Small intestine (tissue), 7 donors: ENCODE measurements at regions not wholly inside any gene's neighbourhood (a gene's known extent, or its start where the extent isn't known, plus 50 kb on each side); places are given as distances from the start of the nearest gene placed in this dataset.
"Not testable (repeated sequence)": the region's sequence is repeated elsewhere in the genome, so short reads cannot be mapped to it uniquely, and the experiment has no call there.

Experiments
- DNase-seq, 2 donors: peaks; one replicate each; pipeline versions ENCODE4 v3.0.0 to v3.0.0-alpha.2; 2013
- FAIRE-seq: peaks from 2 replicates; lab custom pipeline; 2012; peaks lifted over from hg19 to GRCh38; lab: Jason Lieb, UNC
- H3K27ac ChIP-seq, 3 donors: one replicate each; pipeline ENCODE4 v1.5.1; 2013; ENCODE audit warnings: low read length in 2 of 3, mild to moderate bottlenecking in 2 of 3, control low read depth in 1 of 3, inconsistent platforms in 1 of 3, low read depth in 1 of 3, moderate library complexity in 1 of 3
- H3K27me3 ChIP-seq, 3 donors: one replicate each; pipeline ENCODE4 v1.6.1; 2013; ENCODE audit warnings: low read length in 3 of 3, inconsistent platforms in 1 of 3; ENCODE audit not compliant: control insufficient read depth in 3 of 3, insufficient read depth in 3 of 3
- H3K36me3 ChIP-seq, 3 donors: one replicate each; pipeline ENCODE4 v1.6.1; 2013; ENCODE audit warnings: low read length in 3 of 3, inconsistent platforms in 1 of 3, low read depth in 1 of 3, mild to moderate bottlenecking in 1 of 3, moderate library complexity in 1 of 3; ENCODE audit not compliant: control insufficient read depth in 3 of 3, insufficient read depth in 2 of 3
- H3K4me1 ChIP-seq, 3 donors: one replicate each; pipeline ENCODE4 v1.6.1; 2013; ENCODE audit warnings: low read length in 2 of 3, inconsistent platforms in 1 of 3, low read depth in 1 of 3, mild to moderate bottlenecking in 1 of 3, moderate library complexity in 1 of 3; ENCODE audit not compliant: control insufficient read depth in 3 of 3, insufficient read depth in 2 of 3
- H3K4me3 ChIP-seq, 3 donors: one replicate each; pipeline ENCODE4 v1.5.1; 2013; ENCODE audit warnings: low read length in 3 of 3, control low read depth in 1 of 3, inconsistent platforms in 1 of 3, low read depth in 1 of 3, mild to moderate bottlenecking in 1 of 3, moderate library complexity in 1 of 3
- H3K9me3 ChIP-seq, 2 donors: one replicate each; pipeline ENCODE4 v1.6.1; 2013; ENCODE audit warnings: low read depth in 1 of 2, low read length in 1 of 2; ENCODE audit not compliant: control insufficient read depth in 2 of 2, insufficient read depth in 1 of 2
- WGBS, 3 donors: extraction: QIAGEN DNeasy Blood & Tissue Kit; methylation state at CpG; one replicate each; pipeline ENCODE4 v1.1.7; 2013; 5-methylcytosine and 5-hydroxymethylcytosine counted together
- donor health status: healthy with polysubstance abuse.
- donor health status: control.
- donor health status: control.
- donor health status: Bipolar disorder and iron deficiency.
- donor health status: healthy.

GRCh38 chr17:20934288-20934687 lies 108.5 kb downstream of the USP22 start:
- no peaks in the 10 kb centered on the region for H3K4me1 ChIP-seq
- H3K9me3 ChIP-seq: no peaks in the 10 kb centered on the region
- no peak overlapping the region for H3K27ac ChIP-seq
- H3K36me3 ChIP-seq: no peaks in the 10 kb centered on the region
- H3K27me3 ChIP-seq: no peaks in the 10 kb centered on the region
- FAIRE-seq: no peak
- DNase-seq: no peak
- no peak overlapping the region for H3K4me3 ChIP-seq

- no peak for DNase-seq
- FAIRE-seq: no peak
- H3K27ac ChIP-seq: no peak overlapping the region
- H3K4me1 ChIP-seq: no peaks in the 10 kb centered on the region
- H3K36me3 ChIP-seq: no peaks in the 10 kb centered on the region
- WGBS, 3 donors: 33 to 45% (median 41%) methylated on average over 2 of the region's 2 CpGs
- no peaks in the 10 kb centered on the region for H3K27me3 ChIP-seq
- H3K4me3 ChIP-seq: no peak overlapping the region
- H3K9me3 ChIP-seq: no peaks in the 10 kb centered on the region
Observed at GRCh38 chr17:20935740-20936139, 107.1 kb downstream of the USP22 start.

GRCh38 chr17:20938244-20938643 lies 104.6 kb downstream of the USP22 start:
- H3K4me3 ChIP-seq: no peak overlapping the region
- no peak overlapping the region for H3K27ac ChIP-seq
- DNase-seq: no peak
- H3K4me1 ChIP-seq: no peaks in the 10 kb centered on the region
- no peaks in the 10 kb centered on the region for H3K36me3 ChIP-seq
- no peaks in the 10 kb centered on the region for H3K9me3 ChIP-seq
- H3K27me3 ChIP-seq: no peaks in the 10 kb centered on the region
- FAIRE-seq: no peak
- 90 to 95% (median 93%) methylated on average over 15 of the region's 15 CpGs for WGBS, 3 donors

GRCh38 chr17:20938988-20939615 lies 103.7 kb downstream of the USP22 start:
- DNase-seq (no peak), FAIRE-seq (no peak)
- no peak overlapping the region for H3K4me3 ChIP-seq
- H3K27ac ChIP-seq: no peak overlapping the region
- no peaks in the 10 kb centered on the region for H3K9me3 ChIP-seq
- no peaks in the 10 kb centered on the region for H3K27me3 ChIP-seq
- H3K36me3 ChIP-seq: no peaks in the 10 kb centered on the region
- H3K4me1 ChIP-seq: no peaks in the 10 kb centered on the region

- H3K4me3 ChIP-seq: no peak overlapping the region
- no peaks in the 10 kb centered on the region for H3K36me3 ChIP-seq
- no peak overlapping the region for H3K27ac ChIP-seq
- H3K9me3 ChIP-seq: no peaks in the 10 kb centered on the region
- no peaks in the 10 kb centered on the region for H3K27me3 ChIP-seq
- no peak for DNase-seq
- 85 to 92% (median 88%) methylated on average over 5 of the region's 5 CpGs for WGBS, 3 donors
- H3K4me1 ChIP-seq: no peaks in the 10 kb centered on the region
- FAIRE-seq: no peak
Observed at GRCh38 chr17:20941872-20942271, 100.9 kb downstream of the USP22 start.

DNA sequence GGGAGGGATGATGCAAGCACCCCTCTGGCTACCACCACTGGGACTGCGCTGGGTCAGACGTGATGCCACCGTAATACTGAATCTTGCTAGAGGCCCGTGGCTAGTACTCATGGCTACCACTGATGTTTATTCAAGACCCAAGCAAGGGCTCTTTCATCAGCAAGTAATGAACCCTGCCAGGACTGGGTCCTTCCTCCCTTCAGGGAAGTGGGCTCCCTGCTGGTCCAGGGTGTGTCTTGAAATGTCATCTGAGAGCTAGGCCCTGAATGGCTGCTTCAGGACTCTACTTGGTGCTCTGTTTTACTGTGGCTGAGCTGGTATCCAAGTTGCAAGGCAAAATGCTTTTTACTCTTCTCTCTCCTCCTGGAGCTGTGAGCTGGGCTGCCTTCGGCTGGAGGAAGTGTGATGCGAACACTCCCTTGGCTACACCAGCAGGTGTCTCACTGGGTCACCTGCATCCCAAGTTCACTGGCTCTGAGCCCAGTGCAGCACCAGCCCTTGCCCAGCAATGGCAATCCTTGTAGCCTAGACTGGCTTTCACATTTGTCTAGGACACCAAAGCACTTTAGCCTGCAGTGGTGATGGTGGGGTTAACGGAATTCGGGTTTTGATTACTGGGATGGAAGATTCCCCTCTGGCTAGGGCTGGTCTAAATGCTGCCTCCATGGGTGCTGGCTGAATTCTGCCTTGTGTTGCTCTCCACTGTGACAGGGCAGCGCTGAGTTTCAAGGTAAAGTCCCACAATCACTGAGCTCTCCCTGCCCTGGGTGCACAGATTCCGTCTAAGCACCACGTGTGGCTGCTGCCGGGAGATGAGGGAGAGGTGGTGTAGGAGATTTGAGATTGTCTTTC lies 98.6 kb downstream of the USP22 start:
- DNase-seq (peak; percentile 76 to 78), FAIRE-seq (no peak)
- Histone ChIP-seq H3K9me3 (no peaks in the 10 kb centered on the region), H3K36me3 (no peaks in the 10 kb centered on the region), H3K27ac (no peak overlapping the region), H3K27me3 (no peaks in the 10 kb centered on the region), H3K4me3 (no peak overlapping the region), H3K4me1 (no peaks in the 10 kb centered on the region)
- WGBS, 3 donors: 39 to 68% (median 47%) methylated on average over 12 of the region's 12 CpGs

DNA sequence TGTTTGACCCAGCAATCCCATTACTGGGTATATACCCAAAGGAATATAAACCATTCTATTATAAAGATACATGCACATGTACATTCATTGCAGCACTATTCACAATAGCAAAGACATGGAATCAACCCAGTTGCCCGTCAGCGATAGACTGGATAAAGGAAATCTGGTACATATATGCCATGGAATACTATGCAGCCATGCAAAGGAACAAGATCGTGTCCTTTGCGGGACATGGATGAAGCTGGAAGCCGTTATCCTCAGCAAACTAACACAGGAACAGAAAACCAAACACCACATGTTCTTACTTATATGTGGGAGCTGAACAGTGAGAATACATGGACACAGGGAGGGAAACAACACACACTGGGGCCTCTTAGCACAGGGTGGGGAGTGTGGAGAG lies 95.1 kb downstream of the USP22 start:
- not testable (repeated sequence) for FAIRE-seq, H3K27ac ChIP-seq, H3K27me3 ChIP-seq, H3K4me3 ChIP-seq, H3K36me3 ChIP-seq, DNase-seq, H3K4me1 ChIP-seq, H3K9me3 ChIP-seq
- WGBS, 3 donors: 95% methylated on average over 5 of the region's 5 CpGs

DNA sequence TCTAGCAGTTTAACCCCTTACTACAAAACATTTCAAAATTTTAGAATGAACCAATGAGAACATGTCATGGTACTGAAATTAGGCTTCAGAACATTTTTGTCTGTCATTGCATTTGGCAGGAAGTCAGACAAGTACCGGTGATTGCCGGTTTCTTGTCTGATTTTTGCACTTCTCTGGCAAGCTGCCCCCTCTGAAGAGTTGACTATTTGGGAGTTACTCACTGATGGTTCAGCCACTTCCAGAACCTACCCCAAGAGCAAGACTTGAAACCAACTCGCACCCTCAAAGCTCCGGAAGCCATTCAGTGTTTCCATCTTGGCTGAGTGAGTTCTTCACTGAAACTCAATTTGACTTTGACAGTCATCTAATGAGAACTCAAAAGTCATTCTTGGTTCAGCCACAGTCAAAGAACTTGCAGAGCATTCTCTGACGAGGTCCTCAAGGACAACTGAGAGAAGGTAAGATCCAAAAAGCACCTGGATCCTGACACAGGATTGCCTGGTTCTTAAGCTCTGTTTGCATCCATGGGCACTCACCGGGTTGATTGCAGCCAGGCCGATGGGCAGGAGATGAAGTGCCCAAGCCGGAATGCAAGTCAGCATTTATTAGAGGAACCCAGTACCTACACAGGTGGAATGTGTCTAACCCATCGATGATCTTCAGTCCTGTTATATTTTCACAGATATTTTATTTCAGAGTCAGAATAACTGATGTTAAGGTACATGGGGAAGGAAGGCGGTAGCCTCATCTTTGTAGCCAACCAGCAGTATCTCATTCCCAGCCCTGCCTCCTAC lies 93.6 kb downstream of the USP22 start:
- Histone ChIP-seq H3K36me3 (no peaks in the 10 kb centered on the region), H3K27me3 (peaks cover 0 to 2% (median 0%) of the 10 kb centered on the region in 3 donors), H3K27ac (no peak overlapping the region), H3K9me3 (no peaks in the 10 kb centered on the region), H3K4me3 (no peak overlapping the region), H3K4me1 (no peaks in the 10 kb centered on the region)
- no peak for FAIRE-seq
- 69 to 77% (median 76%) methylated on average over 10 of the region's 10 CpGs for WGBS, 3 donors
- no peak for DNase-seq
